HFFc6 (cell line): ENCODE measurements at regions not wholly inside any gene's neighbourhood (a gene's known extent, or its start where the extent isn't known, plus 50 kb on each side); places are given as distances from the start of the nearest gene placed in this dataset.
"Not testable (repeated sequence)": the region's sequence is repeated elsewhere in the genome, so short reads cannot be mapped to it uniquely, and the experiment has no call there.

Source experiments
- DNase-seq: peaks from one replicate; pipeline ENCODE4 v3.0.0-alpha.2; 2018
- H3K27ac Mint-ChIP-seq: 2 replicates; pipeline ENCODE4 v1.8.0; 2020; ENCODE audit warnings: mild to moderate bottlenecking, mixed read lengths
- H3K27me3 Mint-ChIP-seq: 2 replicates; pipeline ENCODE4 v1.8.0; 2021; ENCODE audit warnings: mild to moderate bottlenecking, moderate library complexity, mixed read lengths; ENCODE audit not compliant: insufficient read depth
- H3K36me3 Mint-ChIP-seq: 2 replicates; pipeline ENCODE4 v1.8.0; 2021; ENCODE audit warnings: low read depth, mixed read lengths
- H3K4me1 Mint-ChIP-seq: 2 replicates; pipeline ENCODE4 v1.8.0; 2020; ENCODE audit warnings: low read depth, mixed read lengths
- H3K4me3 Mint-ChIP-seq: 2 replicates; pipeline ENCODE4 v1.8.0; 2020; ENCODE audit warnings: mild to moderate bottlenecking, moderate library complexity, mixed read lengths
- H3K9me3 Mint-ChIP-seq: 2 replicates; pipeline ENCODE4 v1.8.0; 2020; ENCODE audit warnings: mild to moderate bottlenecking, mixed read lengths
- CTCF ChIP-seq: fragments of 200-600 bp; sonication (generic); IDR thresholded peaks from 2 replicates; pipeline ENCODE4 v1.5.0; 2021; ENCODE audit warnings: antibody characterized with exemption, mild to moderate bottlenecking

- no peaks in the 10 kb centered on the region for H3K36me3 Mint-ChIP-seq
- H3K9me3 Mint-ChIP-seq, result peaks cover 65% of the 10 kb centered on the region
- no peaks in the 10 kb centered on the region; the same call in 1 of the 2 replicates for H3K27me3 Mint-ChIP-seq
- no peak overlapping the region for H3K4me3 Mint-ChIP-seq
- no peaks in the 10 kb centered on the region for H3K4me1 Mint-ChIP-seq
- TF ChIP-seq CTCF, result no peak
- no peak for DNase-seq
- H3K27ac Mint-ChIP-seq, result no peak overlapping the region
Measured at GRCh38 chr2:183840061-183840584, 715.9 kb downstream of the NUP35 start.

GRCh38 chr2:183849826-183850225 is 725.6 kb downstream of the NUP35 start:
- H3K9me3 Mint-ChIP-seq, result peaks cover 36% of the 10 kb centered on the region
- H3K27ac Mint-ChIP-seq, DNase-seq, H3K36me3 Mint-ChIP-seq, H3K4me3 Mint-ChIP-seq, H3K27me3 Mint-ChIP-seq, H3K4me1 Mint-ChIP-seq: not testable (repeated sequence)

GRCh38 chr2:183859129-183859528 is 734.9 kb downstream of the NUP35 start:
- Mint-ChIP-seq H3K27ac (no peak overlapping the region), H3K36me3 (no peaks in the 10 kb centered on the region), H3K27me3 (no peaks in the 10 kb centered on the region), H3K4me3 (no peak overlapping the region), H3K9me3 (peaks cover 27% of the 10 kb centered on the region), H3K4me1 (no peaks in the 10 kb centered on the region)
- no peak for TF ChIP-seq CTCF
- no peak for DNase-seq

- Mint-ChIP-seq H3K4me3 (no peak overlapping the region), H3K36me3 (no peaks in the 10 kb centered on the region), H3K27ac (no peak overlapping the region), H3K4me1 (no peaks in the 10 kb centered on the region), H3K27me3 (no peaks in the 10 kb centered on the region), H3K9me3 (peaks cover 11% of the 10 kb centered on the region)
- no peak for DNase-seq
- TF ChIP-seq CTCF, result no peak
Measured at GRCh38 chr2:183866666-183867065, 731.7 kb upstream of the ZNF804A start.

- H3K36me3 Mint-ChIP-seq, result no peaks in the 10 kb centered on the region
- peaks cover 9% of the 10 kb centered on the region for H3K9me3 Mint-ChIP-seq
Measured at GRCh38 chr2:183867206-183867605, 731.1 kb upstream of the ZNF804A start.

GRCh38 chr2:183868153-183868552 is 730.2 kb upstream of the ZNF804A start:
- no peaks in the 10 kb centered on the region for H3K36me3 Mint-ChIP-seq

More at GRCh38 chr2:183867206-183867605, 731.1 kb upstream of the ZNF804A start:
- no peak for DNase-seq
- no peak for TF ChIP-seq CTCF
- Mint-ChIP-seq H3K4me1 (no peaks in the 10 kb centered on the region), H3K27ac (no peak overlapping the region), H3K27me3 (no peaks in the 10 kb centered on the region), H3K4me3 (no peak overlapping the region)

More at GRCh38 chr2:183868153-183868552, 730.2 kb upstream of the ZNF804A start:
- H3K9me3 Mint-ChIP-seq, result peaks cover 14% of the 10 kb centered on the region
- no peak overlapping the region for H3K4me3 Mint-ChIP-seq
- H3K4me1 Mint-ChIP-seq, result no peaks in the 10 kb centered on the region
- no peak for DNase-seq
- no peaks in the 10 kb centered on the region for H3K27me3 Mint-ChIP-seq
- no peak overlapping the region for H3K27ac Mint-ChIP-seq
- no peak for TF ChIP-seq CTCF
